H9 (cell line): ENCODE measurements at regions not wholly inside any gene's neighbourhood (a gene's known extent, or its start where the extent isn't known, plus 50 kb on each side); places are given as distances from the start of the nearest gene placed in this dataset.

Experiments used
- DNase-seq: peaks from one replicate; pipeline ENCODE4 v3.0.0-alpha.2; 2017
- H2AFZ ChIP-seq: one replicate; pipeline ENCODE4 v1.6.1; 2013; ENCODE audit warnings: mild to moderate bottlenecking, low read length, control low read depth, moderate library complexity
- H2AK5ac ChIP-seq: 2 replicates; pipeline ENCODE4 v1.6.1; 2013; ENCODE audit warnings: low read length, control low read depth, mixed read lengths; ENCODE audit not compliant: insufficient read length
- H2BK120ac ChIP-seq: one replicate; pipeline ENCODE4 v1.6.1; 2013; ENCODE audit warnings: low read depth, mild to moderate bottlenecking, low read length, control low read depth, inconsistent platforms; ENCODE audit not compliant: poor library complexity, severe bottlenecking
- H2BK12ac ChIP-seq: 2 replicates; pipeline ENCODE4 v1.6.1; 2013; ENCODE audit warnings: low read length, control low read depth, mixed read lengths, low read depth; ENCODE audit not compliant: insufficient read length
- H2BK15ac ChIP-seq: 2 replicates; pipeline ENCODE4 v1.6.1; 2013; ENCODE audit warnings: low read depth, low read length, control low read depth
- H2BK20ac ChIP-seq: one replicate; pipeline ENCODE4 v1.6.1; 2013; ENCODE audit warnings: low read depth, mild to moderate bottlenecking, low read length, control low read depth, inconsistent platforms; ENCODE audit not compliant: poor library complexity, severe bottlenecking
- H2BK5ac ChIP-seq: 2 replicates; pipeline ENCODE4 v1.6.1; 2013; ENCODE audit warnings: low read length, control low read depth, mixed read lengths; ENCODE audit not compliant: insufficient read length
- H3K14ac ChIP-seq: 2 replicates; pipeline ENCODE4 v1.6.1; 2013; ENCODE audit warnings: low read length, control low read depth; ENCODE audit not compliant: insufficient read depth
- H3K18ac ChIP-seq: 2 replicates; pipeline ENCODE4 v1.6.1; 2013; ENCODE audit warnings: low read depth, mild to moderate bottlenecking, mixed read lengths, low read length, control low read depth; ENCODE audit not compliant: insufficient read length
- H3K23ac ChIP-seq: 2 replicates; pipeline ENCODE4 v1.6.1; 2013; ENCODE audit warnings: low read length, control low read depth, mixed read lengths, low read depth; ENCODE audit not compliant: insufficient read length
- H3K23me2 ChIP-seq: 2 replicates; pipeline ENCODE4 v1.6.1; 2013; ENCODE audit warnings: low read depth, mild to moderate bottlenecking, mixed read lengths, low read length, control low read depth; ENCODE audit not compliant: insufficient read length, poor library complexity, severe bottlenecking
- H3K27ac ChIP-seq: 2 replicates; pipeline ENCODE4 v1.5.1; 2013; ENCODE audit warnings: low read length, control low read depth, mixed read lengths, low read depth; ENCODE audit not compliant: insufficient read length
- H3K27me3 ChIP-seq: 2 replicates; pipeline ENCODE4 v1.6.1; 2013; ENCODE audit warnings: low read length, control low read depth, inconsistent platforms; ENCODE audit not compliant: insufficient read depth
- H3K4ac ChIP-seq: 2 replicates; pipeline ENCODE4 v1.6.1; 2013; ENCODE audit warnings: low read depth, mild to moderate bottlenecking, control low read depth, inconsistent platforms, low read length, moderate library complexity
- H3K4me1 ChIP-seq: 2 replicates; pipeline ENCODE4 v1.6.1; 2013; ENCODE audit warnings: low read length, control low read depth, inconsistent platforms; ENCODE audit not compliant: insufficient read depth
- H3K4me2 ChIP-seq: 2 replicates; pipeline ENCODE4 v1.6.1; 2013; ENCODE audit warnings: low read length, control low read depth, mixed read lengths; ENCODE audit not compliant: insufficient read length, insufficient read depth
- H3K56ac ChIP-seq: 2 replicates; pipeline ENCODE4 v1.6.1; 2013; ENCODE audit warnings: low read depth, mild to moderate bottlenecking, mixed read lengths, low read length, control low read depth; ENCODE audit not compliant: insufficient read length
- H3K79me1 ChIP-seq: 2 replicates; pipeline ENCODE4 v1.6.1; 2013; ENCODE audit warnings: low read depth, mild to moderate bottlenecking, moderate library complexity, low read length, control low read depth, inconsistent platforms; ENCODE audit not compliant: insufficient read depth, poor library complexity, severe bottlenecking
- H3K79me2 ChIP-seq: 2 replicates; pipeline ENCODE4 v1.6.1; 2013; ENCODE audit warnings: low read length, control low read depth, inconsistent platforms; ENCODE audit not compliant: insufficient read depth
- H3K9ac ChIP-seq: 2 replicates; pipeline ENCODE4 v1.6.1; 2013; ENCODE audit warnings: low read length, control low read depth, mixed read lengths; ENCODE audit not compliant: insufficient read length; ENCODE audit errors: extremely low read depth
- H3K9me3 ChIP-seq: one replicate; pipeline ENCODE4 v1.6.1; 2013; ENCODE audit warnings: low read depth, low read length, inconsistent platforms; ENCODE audit not compliant: control insufficient read depth
- H3T11ph ChIP-seq: one replicate; pipeline ENCODE4 v1.6.1; 2013; ENCODE audit warnings: mild to moderate bottlenecking, low read length, control low read depth, inconsistent platforms
- H4K20me1 ChIP-seq: one replicate; pipeline ENCODE4 v1.6.1; 2013; ENCODE audit not compliant: control insufficient read depth, insufficient read length, insufficient read depth
- H4K5ac ChIP-seq: 2 replicates; pipeline ENCODE4 v1.6.1; 2013; ENCODE audit warnings: low read depth, mild to moderate bottlenecking, mixed read lengths, low read length, control low read depth; ENCODE audit not compliant: insufficient read length
- H4K8ac ChIP-seq: replicated peaks from 2 replicates; pipeline ENCODE4 v1.6.1; 2013; ENCODE audit warnings: low read length, control low read depth, mixed read lengths, low read depth; ENCODE audit not compliant: insufficient read length
- H4K91ac ChIP-seq: 2 replicates; pipeline ENCODE4 v1.6.1; 2013; ENCODE audit warnings: low read depth, mild to moderate bottlenecking, moderate library complexity, mixed read lengths, low read length, control low read depth; ENCODE audit not compliant: insufficient read length
- H3K27ac Mint-ChIP-seq, 3 experiments: 2 replicates in 2 of 3; 3 replicates in 1 of 3; pipeline ENCODE4 v1.8.0; 2020 to 2021; ENCODE audit warnings: mixed read lengths in 3 of 3, mild to moderate bottlenecking in 1 of 3, moderate library complexity in 1 of 3
- H3K27me3 Mint-ChIP-seq: 2 replicates; pipeline ENCODE4 v1.8.0; 2021; ENCODE audit warnings: low read depth, mild to moderate bottlenecking, moderate library complexity, mixed read lengths
- H3K36me3 Mint-ChIP-seq, 3 experiments: 2 replicates in 2 of 3; 3 replicates in 1 of 3; pipeline ENCODE4 v1.8.0; 2020 to 2021; ENCODE audit warnings: low read depth in 3 of 3, mixed read lengths in 3 of 3; ENCODE audit not compliant: insufficient read depth in 1 of 3
- H3K4me1 Mint-ChIP-seq, 2 experiments: 2 replicates each; pipeline ENCODE4 v1.8.0; 2020; ENCODE audit warnings: mixed read lengths in 2 of 2
- H3K4me3 Mint-ChIP-seq, 2 experiments: 2 replicates in 1 of 2; 3 replicates in 1 of 2; pipeline ENCODE4 v1.8.0; 2020 to 2021; ENCODE audit warnings: mild to moderate bottlenecking in 2 of 2, mixed read lengths in 2 of 2, moderate library complexity in 1 of 2
- H3K9me3 Mint-ChIP-seq, 2 experiments: 2 replicates in 1 of 2; 3 replicates in 1 of 2; pipeline ENCODE4 v1.8.0; 2020; ENCODE audit warnings: mild to moderate bottlenecking in 2 of 2, mixed read lengths in 2 of 2, moderate library complexity in 1 of 2
- CTCF ChIP-seq: fragments of 200-600 bp; sonication (generic); conservative IDR thresholded peaks from 3 replicates; pipeline ENCODE4 v1.8.0; 2021; ENCODE audit warnings: antibody characterized with exemption, mild to moderate bottlenecking
- WGBS: extraction: QIAGEN DNeasy Blood & Tissue Kit; methylation state at CpG from one replicate; pipeline ENCODE4 v1.1.7; 2013; ENCODE audit warnings: missing lambda C conversion rate, low lambda C conversion rate, mixed read lengths; ENCODE audit not compliant: insufficient read length; ENCODE audit errors: extremely low coverage; 5-methylcytosine and 5-hydroxymethylcytosine counted together

- Histone ChIP-seq H2AFZ (no peak overlapping the region), H3K14ac (no peak overlapping the region), H4K20me1 (no peaks in the 10 kb centered on the region), H3K4ac (no peak overlapping the region), H3K56ac (no peak overlapping the region), H3K27me3 (no peaks in the 10 kb centered on the region), H2BK12ac (no peak overlapping the region), H3K27ac (no peak overlapping the region), H3T11ph (no peak overlapping the region), H2BK20ac (no peak overlapping the region), H3K18ac (no peak overlapping the region), H4K8ac (no peak overlapping the region), H2BK120ac (no peak overlapping the region), H3K4me1 (no peaks in the 10 kb centered on the region), H3K23me2 (no peaks in the 10 kb centered on the region), H4K91ac (no peak overlapping the region), H3K4me2 (no peak overlapping the region), H4K5ac (no peak overlapping the region), H2BK5ac (no peak overlapping the region), H2BK15ac (no peak overlapping the region), H3K79me1 (no peaks in the 10 kb centered on the region), H2AK5ac (no peak overlapping the region), H3K9me3 (no peaks in the 10 kb centered on the region), H3K79me2 (no peaks in the 10 kb centered on the region), H3K23ac (no peak overlapping the region), H3K9ac (no peak overlapping the region)
- Mint-ChIP-seq H3K27me3 (no peaks in the 10 kb centered on the region), H3K4me1 (peaks cover 0 to 8% of the 10 kb centered on the region in 2 experiments; a peak in 2 of 4 replicates), H3K36me3 (no peaks in the 10 kb centered on the region), H3K9me3 (peaks cover 0 to 3% of the 10 kb centered on the region in 2 experiments; a peak in 1 of 5 replicates), H3K27ac (no peak overlapping the region), H3K4me3 (no peak overlapping the region)
- TF ChIP-seq CTCF, result no peak
- no peak for DNase-seq
- WGBS, result no CpG with 5 or more reads among the region's 3 CpGs
Observed at GRCh38 chr9:100869326-100869725, 159.2 kb upstream of the PLPPR1 start.
